HG02678 (cell line): ENCODE measurements at regions not wholly inside any gene's neighbourhood (a gene's known extent, or its start where the extent isn't known, plus 50 kb on each side); places are given as distances from the start of the nearest gene placed in this dataset.

Source experiments
- ATAC-seq: cut with Tn5 transposase; IDR thresholded peaks from one replicate; pipeline ENCODE4 v1.9.1; 2021; ENCODE audit warnings: mild to moderate bottlenecking, moderate library complexity; ENCODE audit not compliant: unreplicated experiment

- ATAC-seq = no peak
Measured at GRCh38 chr10:78383378-78384048, 349.9 kb downstream of the RPS24 start.

GRCh38 chr10:78384049-78384431 is 350.4 kb downstream of the RPS24 start:
- no peak for ATAC-seq

GRCh38 chr10:78385599-78385998 is 351.9 kb downstream of the RPS24 start:
- ATAC-seq = no peak

GRCh38 chr10:78386509-78386908 is 352.8 kb downstream of the RPS24 start:
- no peak for ATAC-seq

GRCh38 chr10:78388331-78389050 is 354.8 kb downstream of the RPS24 start:
- ATAC-seq = no peak

- no peak for ATAC-seq
Measured at GRCh38 chr10:78389419-78389818, 355.8 kb downstream of the RPS24 start.

- ATAC-seq = no peak
Measured at GRCh38 chr10:78390051-78390450, 356.4 kb downstream of the RPS24 start.

- no peak for ATAC-seq
Measured at GRCh38 chr10:78390817-78391216, 357.2 kb downstream of the RPS24 start.

- ATAC-seq = no peak
Measured at GRCh38 chr10:78391585-78391984, 357.9 kb downstream of the RPS24 start.

- ATAC-seq = no peak
Measured at GRCh38 chr10:78392197-78392596, 358.5 kb downstream of the RPS24 start.

- no peak for ATAC-seq
Measured at GRCh38 chr10:78393094-78393493, 359.4 kb downstream of the RPS24 start.

GRCh38 chr10:78394047-78394446 is 360.4 kb downstream of the RPS24 start:
- ATAC-seq = no peak

GRCh38 chr10:78395162-78395561 is 361.5 kb downstream of the RPS24 start:
- no peak for ATAC-seq

- ATAC-seq = no peak
Measured at GRCh38 chr10:78396754-78397153, 363.1 kb downstream of the RPS24 start.

- no peak for ATAC-seq
Measured at GRCh38 chr10:78397786-78398185, 364.1 kb downstream of the RPS24 start.

GRCh38 chr10:78398382-78398781 is 364.7 kb downstream of the RPS24 start:
- no peak for ATAC-seq

GRCh38 chr10:78401624-78402367 is 368.1 kb downstream of the RPS24 start:
- no peak for ATAC-seq

- no peak for ATAC-seq
Measured at GRCh38 chr10:78402591-78402990, 368.9 kb downstream of the RPS24 start.

- no peak for ATAC-seq
Measured at GRCh38 chr10:78403781-78404180, 370.1 kb downstream of the RPS24 start.

GRCh38 chr10:78404296-78404695 is 370.6 kb downstream of the RPS24 start:
- ATAC-seq = no peak

GRCh38 chr10:78405231-78405630 is 371.6 kb downstream of the RPS24 start:
- no peak for ATAC-seq

GRCh38 chr10:78405736-78406135 is 372.1 kb downstream of the RPS24 start:
- no peak for ATAC-seq
